ENCODE measurements at regions not wholly inside any gene's neighbourhood (a gene's known extent, or its start where the extent isn't known, plus 50 kb on each side); places are given as distances from the start of the nearest gene placed in this dataset.

DNA sequence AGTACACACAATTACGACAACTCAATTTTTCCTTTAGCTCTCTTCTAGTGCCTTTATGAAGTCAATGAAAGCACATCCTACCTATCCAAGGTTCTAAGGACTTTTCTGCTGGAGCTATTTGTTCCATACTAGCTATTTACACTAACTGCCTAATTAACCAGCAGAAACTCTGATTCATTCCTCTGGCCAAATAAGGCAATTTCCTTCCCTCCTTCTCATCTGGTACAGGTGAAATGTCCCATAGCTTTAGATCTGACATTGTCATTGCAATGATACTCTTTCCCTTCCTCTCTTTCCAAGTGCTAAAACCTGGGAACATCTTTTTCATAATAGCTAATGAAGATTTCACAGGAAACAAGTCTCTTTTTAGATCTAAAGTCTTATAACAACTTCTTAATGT lies 521.7 kb downstream of the SOX2 start:
- TF ChIP-seq, protein P1, sequence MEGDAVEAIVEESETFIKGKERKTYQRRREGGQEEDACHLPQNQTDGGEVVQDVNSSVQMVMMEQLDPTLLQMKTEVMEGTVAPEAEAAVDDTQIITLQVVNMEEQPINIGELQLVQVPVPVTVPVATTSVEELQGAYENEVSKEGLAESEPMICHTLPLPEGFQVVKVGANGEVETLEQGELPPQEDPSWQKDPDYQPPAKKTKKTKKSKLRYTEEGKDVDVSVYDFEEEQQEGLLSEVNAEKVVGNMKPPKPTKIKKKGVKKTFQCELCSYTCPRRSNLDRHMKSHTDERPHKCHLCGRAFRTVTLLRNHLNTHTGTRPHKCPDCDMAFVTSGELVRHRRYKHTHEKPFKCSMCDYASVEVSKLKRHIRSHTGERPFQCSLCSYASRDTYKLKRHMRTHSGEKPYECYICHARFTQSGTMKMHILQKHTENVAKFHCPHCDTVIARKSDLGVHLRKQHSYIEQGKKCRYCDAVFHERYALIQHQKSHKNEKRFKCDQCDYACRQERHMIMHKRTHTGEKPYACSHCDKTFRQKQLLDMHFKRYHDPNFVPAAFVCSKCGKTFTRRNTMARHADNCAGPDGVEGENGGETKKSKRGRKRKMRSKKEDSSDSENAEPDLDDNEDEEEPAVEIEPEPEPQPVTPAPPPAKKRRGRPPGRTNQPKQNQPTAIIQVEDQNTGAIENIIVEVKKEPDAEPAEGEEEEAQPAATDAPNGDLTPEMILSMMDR (conservative IDR thresholded peaks at IDR 0.05), result no peak
- no peak for TF ChIP-seq ZFX (IDR thresholded peaks at IDR 0.05)

Measured in C4-2B (cell line).